GM23338 (cell line): ENCODE measurements at regions not wholly inside any gene's neighbourhood (a gene's known extent, or its start where the extent isn't known, plus 50 kb on each side); places are given as distances from the start of the nearest gene placed in this dataset.

Experiments used
- ATAC-seq: fragments of 200-7000 bp; cut with Tn5 transposase; 3 replicates; pipeline ENCODE4 v1.9.1; 2020
- DNase-seq: peaks from one replicate; pipeline ENCODE4 v3.0.0-alpha.2; 2015; ENCODE audit warnings: low spot score
- H2AFZ ChIP-seq: fragments of 200-600 bp; sonication (generic); 2 replicates; pipeline ENCODE4 v1.8.0; 2016; ENCODE audit warnings: antibody characterized with exemption, mild to moderate bottlenecking, moderate library complexity
- H3F3A ChIP-seq: fragments of 200-600 bp; sonication (generic); replicated peaks from 2 replicates; pipeline ENCODE4 v1.8.0; 2017; ENCODE audit warnings: antibody characterized with exemption, mixed run types, low read depth
- H3K27ac ChIP-seq: fragments of 200-600 bp; sonication (generic); 2 replicates; pipeline ENCODE4 v1.6.1; 2016; ENCODE audit warnings: low read depth
- H3K27me3 ChIP-seq: fragments of 200-600 bp; sonication (generic); 2 replicates; pipeline ENCODE4 v1.8.0; 2016; ENCODE audit warnings: mild to moderate bottlenecking, mixed run types, moderate library complexity; ENCODE audit not compliant: insufficient read depth
- H3K36me3 ChIP-seq: fragments of 200-600 bp; sonication (generic); 2 replicates; pipeline ENCODE4 v1.8.0; 2016; ENCODE audit warnings: mild to moderate bottlenecking; ENCODE audit not compliant: insufficient read depth
- H3K4me1 ChIP-seq: fragments of 200-600 bp; sonication (generic); 2 replicates; pipeline ENCODE4 v1.8.0; 2016; ENCODE audit warnings: mild to moderate bottlenecking, moderate library complexity; ENCODE audit not compliant: insufficient read depth
- H3K4me2 ChIP-seq: fragments of 200-600 bp; sonication (generic); 2 replicates; pipeline ENCODE4 v1.7.1; 2017; ENCODE audit warnings: mixed run types
- H3K4me3 ChIP-seq: fragments of 200-600 bp; sonication (generic); 2 replicates; pipeline ENCODE4 v1.6.1; 2016; ENCODE audit warnings: mixed run types
- H3K79me2 ChIP-seq: fragments of 200-600 bp; sonication (generic); replicated peaks from 2 replicates; pipeline ENCODE4 v1.8.0; 2017; ENCODE audit warnings: mild to moderate bottlenecking; ENCODE audit not compliant: insufficient read depth
- H3K9me2 ChIP-seq: fragments of 200-600 bp; sonication (generic); 2 replicates; pipeline ENCODE4 v1.8.0; 2017; ENCODE audit not compliant: insufficient read depth
- H4K20me1 ChIP-seq: fragments of 200-600 bp; sonication (generic); replicated peaks from 2 replicates; pipeline ENCODE4 v1.8.0; 2017; ENCODE audit warnings: mild to moderate bottlenecking; ENCODE audit not compliant: insufficient read depth
- H3K27ac Mint-ChIP-seq: 2 replicates; pipeline ENCODE4 v1.8.0; 2020; ENCODE audit warnings: inconsistent platforms, mild to moderate bottlenecking, moderate library complexity, mixed read lengths
- H3K27me3 Mint-ChIP-seq: 3 replicates; pipeline ENCODE4 v1.8.0; 2022; ENCODE audit warnings: low read depth, mild to moderate bottlenecking, moderate library complexity, mixed read lengths, inconsistent platforms; ENCODE audit not compliant: insufficient read depth, poor library complexity
- H3K36me3 Mint-ChIP-seq: 3 replicates; pipeline ENCODE4 v1.8.0; 2021; ENCODE audit warnings: low read depth, mild to moderate bottlenecking, inconsistent platforms, moderate library complexity, mixed read lengths
- H3K4me1 Mint-ChIP-seq: 3 replicates; pipeline ENCODE4 v1.8.0; 2020; ENCODE audit warnings: mild to moderate bottlenecking, inconsistent platforms, mixed read lengths
- H3K4me3 Mint-ChIP-seq: 3 replicates; pipeline ENCODE4 v1.8.0; 2021; ENCODE audit warnings: moderate library complexity, mild to moderate bottlenecking, inconsistent platforms, mixed read lengths
- H3K9me3 Mint-ChIP-seq: 3 replicates; pipeline ENCODE4 v1.8.0; 2020; ENCODE audit warnings: moderate library complexity, mild to moderate bottlenecking, inconsistent platforms, mixed read lengths
- CTCF ChIP-seq, 2 experiments: fragments of 200-600 bp in 1 of 2; sonication (generic) in 1 of 2; conservative IDR thresholded peaks; 2 replicates each; pipeline versions ENCODE4 v1.5.1 to v1.6.1; 2016 to 2017; ENCODE audit warnings: antibody characterized with exemption in 2 of 2, low read depth in 2 of 2, mild to moderate bottlenecking in 2 of 2, moderate library complexity in 1 of 2
- EZH2 ChIP-seq: fragments of 200-600 bp; sonication (generic); IDR thresholded peaks from one replicate; pipeline ENCODE4 v1.8.0; 2017; ENCODE audit warnings: antibody characterized with exemption, mild to moderate bottlenecking, low read depth; ENCODE audit not compliant: unreplicated experiment
- EZH2phosphoT487 ChIP-seq: fragments of 200-600 bp; sonication (generic); IDR thresholded peaks from one replicate; pipeline ENCODE4 v1.8.1; 2018; ENCODE audit warnings: antibody characterized with exemption; ENCODE audit not compliant: unreplicated experiment
- STAT1 ChIP-seq: IDR thresholded peaks from one replicate; pipeline ENCODE4 v1.6.1; 2016; ENCODE audit warnings: antibody characterized with exemption; ENCODE audit not compliant: unreplicated experiment
- ZNF331 ChIP-seq: fragments of 250-450 bp; sonication (Bioruptor Pico); IDR thresholded peaks from 2 replicates; pipeline ENCODE4 v1.5.0; 2020; ENCODE audit warnings: low read depth, mild to moderate bottlenecking, moderate library complexity
- TF ChIP-seq, protein P1 (sequence below): fragments of 250-450 bp; sonication (Bioruptor Pico); IDR thresholded peaks from 2 replicates; pipeline ENCODE4 v1.5.0; 2020; ENCODE audit warnings: mild to moderate bottlenecking, moderate library complexity
- TF ChIP-seq, protein P2 (sequence below): IDR thresholded peaks from 2 replicates; pipeline ENCODE4 v1.6.1; 2016; ENCODE audit warnings: antibody characterized with exemption

- TF ChIP-seq, protein P1, sequence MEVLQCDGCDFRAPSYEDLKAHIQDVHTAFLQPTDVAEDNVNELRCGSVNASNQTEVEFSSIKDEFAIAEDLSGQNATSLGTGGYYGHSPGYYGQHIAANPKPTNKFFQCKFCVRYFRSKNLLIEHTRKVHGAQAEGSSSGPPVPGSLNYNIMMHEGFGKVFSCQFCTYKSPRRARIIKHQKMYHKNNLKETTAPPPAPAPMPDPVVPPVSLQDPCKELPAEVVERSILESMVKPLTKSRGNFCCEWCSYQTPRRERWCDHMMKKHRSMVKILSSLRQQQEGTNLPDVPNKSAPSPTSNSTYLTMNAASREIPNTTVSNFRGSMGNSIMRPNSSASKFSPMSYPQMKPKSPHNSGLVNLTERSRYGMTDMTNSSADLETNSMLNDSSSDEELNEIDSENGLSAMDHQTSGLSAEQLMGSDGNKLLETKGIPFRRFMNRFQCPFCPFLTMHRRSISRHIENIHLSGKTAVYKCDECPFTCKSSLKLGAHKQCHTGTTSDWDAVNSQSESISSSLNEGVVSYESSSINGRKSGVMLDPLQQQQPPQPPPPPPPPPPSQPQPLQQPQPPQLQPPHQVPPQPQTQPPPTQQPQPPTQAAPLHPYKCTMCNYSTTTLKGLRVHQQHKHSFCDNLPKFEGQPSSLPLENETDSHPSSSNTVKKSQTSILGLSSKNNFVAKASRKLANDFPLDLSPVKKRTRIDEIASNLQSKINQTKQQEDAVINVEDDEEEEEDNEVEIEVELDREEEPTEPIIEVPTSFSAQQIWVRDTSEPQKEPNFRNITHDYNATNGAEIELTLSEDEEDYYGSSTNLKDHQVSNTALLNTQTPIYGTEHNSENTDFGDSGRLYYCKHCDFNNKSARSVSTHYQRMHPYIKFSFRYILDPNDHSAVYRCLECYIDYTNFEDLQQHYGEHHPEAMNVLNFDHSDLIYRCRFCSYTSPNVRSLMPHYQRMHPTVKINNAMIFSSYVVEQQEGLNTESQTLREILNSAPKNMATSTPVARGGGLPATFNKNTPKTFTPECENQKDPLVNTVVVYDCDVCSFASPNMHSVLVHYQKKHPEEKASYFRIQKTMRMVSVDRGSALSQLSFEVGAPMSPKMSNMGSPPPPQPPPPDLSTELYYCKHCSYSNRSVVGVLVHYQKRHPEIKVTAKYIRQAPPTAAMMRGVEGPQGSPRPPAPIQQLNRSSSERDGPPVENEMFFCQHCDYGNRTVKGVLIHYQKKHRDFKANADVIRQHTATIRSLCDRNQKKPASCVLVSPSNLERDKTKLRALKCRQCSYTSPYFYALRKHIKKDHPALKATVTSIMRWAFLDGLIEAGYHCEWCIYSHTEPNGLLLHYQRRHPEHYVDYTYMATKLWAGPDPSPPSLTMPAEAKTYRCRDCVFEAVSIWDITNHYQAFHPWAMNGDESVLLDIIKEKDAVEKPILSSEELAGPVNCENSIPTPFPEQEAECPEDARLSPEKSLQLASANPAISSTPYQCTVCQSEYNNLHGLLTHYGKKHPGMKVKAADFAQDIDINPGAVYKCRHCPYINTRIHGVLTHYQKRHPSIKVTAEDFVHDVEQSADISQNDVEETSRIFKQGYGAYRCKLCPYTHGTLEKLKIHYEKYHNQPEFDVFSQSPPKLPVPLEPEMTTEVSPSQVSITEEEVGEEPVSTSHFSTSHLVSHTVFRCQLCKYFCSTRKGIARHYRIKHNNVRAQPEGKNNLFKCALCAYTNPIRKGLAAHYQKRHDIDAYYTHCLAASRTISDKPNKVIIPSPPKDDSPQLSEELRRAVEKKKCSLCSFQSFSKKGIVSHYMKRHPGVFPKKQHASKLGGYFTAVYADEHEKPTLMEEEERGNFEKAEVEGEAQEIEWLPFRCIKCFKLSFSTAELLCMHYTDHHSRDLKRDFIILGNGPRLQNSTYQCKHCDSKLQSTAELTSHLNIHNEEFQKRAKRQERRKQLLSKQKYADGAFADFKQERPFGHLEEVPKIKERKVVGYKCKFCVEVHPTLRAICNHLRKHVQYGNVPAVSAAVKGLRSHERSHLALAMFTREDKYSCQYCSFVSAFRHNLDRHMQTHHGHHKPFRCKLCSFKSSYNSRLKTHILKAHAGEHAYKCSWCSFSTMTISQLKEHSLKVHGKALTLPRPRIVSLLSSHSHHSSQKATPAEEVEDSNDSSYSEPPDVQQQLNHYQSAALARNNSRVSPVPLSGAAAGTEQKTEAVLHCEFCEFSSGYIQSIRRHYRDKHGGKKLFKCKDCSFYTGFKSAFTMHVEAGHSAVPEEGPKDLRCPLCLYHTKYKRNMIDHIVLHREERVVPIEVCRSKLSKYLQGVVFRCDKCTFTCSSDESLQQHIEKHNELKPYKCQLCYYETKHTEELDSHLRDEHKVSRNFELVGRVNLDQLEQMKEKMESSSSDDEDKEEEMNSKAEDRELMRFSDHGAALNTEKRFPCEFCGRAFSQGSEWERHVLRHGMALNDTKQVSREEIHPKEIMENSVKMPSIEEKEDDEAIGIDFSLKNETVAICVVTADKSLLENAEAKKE: no peak
- TF ChIP-seq ZNF331 (CRISPR knock-in tag): no peak
- no peak for TF ChIP-seq STAT1
- TF ChIP-seq EZH2phosphoT487: no peak
- TF ChIP-seq CTCF (conservative IDR thresholded peaks at IDR 0.05; ENCODE audit: low read depth in 2 of 2): no peak
Observed at GRCh38 chr9:12618956-12619355, 74.2 kb upstream of the TYRP1 start (continued).

GRCh38 chr9:12625844-12626243 is 67.3 kb upstream of the TYRP1 start:
- no peak overlapping the region for H3K4me2 ChIP-seq
- no peaks in the 10 kb centered on the region for H3K9me3 Mint-ChIP-seq
- no peak overlapping the region for H2AFZ ChIP-seq
- H3K27me3 Mint-ChIP-seq: peaks cover 3% of the 10 kb centered on the region
- no peaks in the 10 kb centered on the region for H3K27me3 ChIP-seq
- no peak overlapping the region for H3K27ac ChIP-seq
- no peaks in the 10 kb centered on the region for H3K36me3 ChIP-seq
- H3K4me3 ChIP-seq: no peak overlapping the region
- ATAC-seq: no peak
- H3K27ac Mint-ChIP-seq: no peak overlapping the region
- peaks cover 7% of the 10 kb centered on the region; the same call in 1 of the 2 replicates for H3K9me2 ChIP-seq
- DNase-seq: no peak
- peaks cover 20% of the 10 kb centered on the region; the same call in 1 of the 2 replicates for H3K4me1 ChIP-seq
- H3K79me2 ChIP-seq: no peaks in the 10 kb centered on the region
- no peaks in the 10 kb centered on the region for H3F3A ChIP-seq
- H3K36me3 Mint-ChIP-seq: no peaks in the 10 kb centered on the region
- H3K4me1 Mint-ChIP-seq: peaks cover 18% of the 10 kb centered on the region
- H4K20me1 ChIP-seq: no peaks in the 10 kb centered on the region
- H3K4me3 Mint-ChIP-seq: no peak overlapping the region
- TF ChIP-seq, protein P2, sequence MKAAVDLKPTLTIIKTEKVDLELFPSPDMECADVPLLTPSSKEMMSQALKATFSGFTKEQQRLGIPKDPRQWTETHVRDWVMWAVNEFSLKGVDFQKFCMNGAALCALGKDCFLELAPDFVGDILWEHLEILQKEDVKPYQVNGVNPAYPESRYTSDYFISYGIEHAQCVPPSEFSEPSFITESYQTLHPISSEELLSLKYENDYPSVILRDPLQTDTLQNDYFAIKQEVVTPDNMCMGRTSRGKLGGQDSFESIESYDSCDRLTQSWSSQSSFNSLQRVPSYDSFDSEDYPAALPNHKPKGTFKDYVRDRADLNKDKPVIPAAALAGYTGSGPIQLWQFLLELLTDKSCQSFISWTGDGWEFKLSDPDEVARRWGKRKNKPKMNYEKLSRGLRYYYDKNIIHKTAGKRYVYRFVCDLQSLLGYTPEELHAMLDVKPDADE: no peak
- TF ChIP-seq, protein P1: no peak
- TF ChIP-seq EZH2phosphoT487: no peak
- TF ChIP-seq EZH2: no peak
